H9 (cell line): ENCODE measurements at regions not wholly inside any gene's neighbourhood (a gene's known extent, or its start where the extent isn't known, plus 50 kb on each side); places are given as distances from the start of the nearest gene placed in this dataset.

Experiments used
- DNase-seq: peaks from one replicate; pipeline ENCODE4 v3.0.0-alpha.2; 2017
- H2AFZ ChIP-seq: one replicate; pipeline ENCODE4 v1.6.1; 2013; ENCODE audit warnings: mild to moderate bottlenecking, low read length, control low read depth, moderate library complexity
- H2AK5ac ChIP-seq: 2 replicates; pipeline ENCODE4 v1.6.1; 2013; ENCODE audit warnings: low read length, control low read depth, mixed read lengths; ENCODE audit not compliant: insufficient read length
- H2BK120ac ChIP-seq: one replicate; pipeline ENCODE4 v1.6.1; 2013; ENCODE audit warnings: low read depth, mild to moderate bottlenecking, low read length, control low read depth, inconsistent platforms; ENCODE audit not compliant: poor library complexity, severe bottlenecking
- H2BK12ac ChIP-seq: 2 replicates; pipeline ENCODE4 v1.6.1; 2013; ENCODE audit warnings: low read length, control low read depth, mixed read lengths, low read depth; ENCODE audit not compliant: insufficient read length
- H2BK15ac ChIP-seq: 2 replicates; pipeline ENCODE4 v1.6.1; 2013; ENCODE audit warnings: low read depth, low read length, control low read depth
- H2BK20ac ChIP-seq: one replicate; pipeline ENCODE4 v1.6.1; 2013; ENCODE audit warnings: low read depth, mild to moderate bottlenecking, low read length, control low read depth, inconsistent platforms; ENCODE audit not compliant: poor library complexity, severe bottlenecking
- H2BK5ac ChIP-seq: 2 replicates; pipeline ENCODE4 v1.6.1; 2013; ENCODE audit warnings: low read length, control low read depth, mixed read lengths; ENCODE audit not compliant: insufficient read length
- H3K14ac ChIP-seq: 2 replicates; pipeline ENCODE4 v1.6.1; 2013; ENCODE audit warnings: low read length, control low read depth; ENCODE audit not compliant: insufficient read depth
- H3K18ac ChIP-seq: 2 replicates; pipeline ENCODE4 v1.6.1; 2013; ENCODE audit warnings: low read depth, mild to moderate bottlenecking, mixed read lengths, low read length, control low read depth; ENCODE audit not compliant: insufficient read length
- H3K23ac ChIP-seq: 2 replicates; pipeline ENCODE4 v1.6.1; 2013; ENCODE audit warnings: low read length, control low read depth, mixed read lengths, low read depth; ENCODE audit not compliant: insufficient read length
- H3K23me2 ChIP-seq: 2 replicates; pipeline ENCODE4 v1.6.1; 2013; ENCODE audit warnings: low read depth, mild to moderate bottlenecking, mixed read lengths, low read length, control low read depth; ENCODE audit not compliant: insufficient read length, poor library complexity, severe bottlenecking
- H3K27ac ChIP-seq: 2 replicates; pipeline ENCODE4 v1.5.1; 2013; ENCODE audit warnings: low read length, control low read depth, mixed read lengths, low read depth; ENCODE audit not compliant: insufficient read length
- H3K27me3 ChIP-seq: 2 replicates; pipeline ENCODE4 v1.6.1; 2013; ENCODE audit warnings: low read length, control low read depth, inconsistent platforms; ENCODE audit not compliant: insufficient read depth
- H3K4ac ChIP-seq: 2 replicates; pipeline ENCODE4 v1.6.1; 2013; ENCODE audit warnings: low read depth, mild to moderate bottlenecking, control low read depth, inconsistent platforms, low read length, moderate library complexity
- H3K4me1 ChIP-seq: 2 replicates; pipeline ENCODE4 v1.6.1; 2013; ENCODE audit warnings: low read length, control low read depth, inconsistent platforms; ENCODE audit not compliant: insufficient read depth
- H3K4me2 ChIP-seq: 2 replicates; pipeline ENCODE4 v1.6.1; 2013; ENCODE audit warnings: low read length, control low read depth, mixed read lengths; ENCODE audit not compliant: insufficient read length, insufficient read depth
- H3K56ac ChIP-seq: 2 replicates; pipeline ENCODE4 v1.6.1; 2013; ENCODE audit warnings: low read depth, mild to moderate bottlenecking, mixed read lengths, low read length, control low read depth; ENCODE audit not compliant: insufficient read length
- H3K79me1 ChIP-seq: 2 replicates; pipeline ENCODE4 v1.6.1; 2013; ENCODE audit warnings: low read depth, mild to moderate bottlenecking, moderate library complexity, low read length, control low read depth, inconsistent platforms; ENCODE audit not compliant: insufficient read depth, poor library complexity, severe bottlenecking
- H3K79me2 ChIP-seq: 2 replicates; pipeline ENCODE4 v1.6.1; 2013; ENCODE audit warnings: low read length, control low read depth, inconsistent platforms; ENCODE audit not compliant: insufficient read depth
- H3K9ac ChIP-seq: 2 replicates; pipeline ENCODE4 v1.6.1; 2013; ENCODE audit warnings: low read length, control low read depth, mixed read lengths; ENCODE audit not compliant: insufficient read length; ENCODE audit errors: extremely low read depth
- H3K9me3 ChIP-seq: one replicate; pipeline ENCODE4 v1.6.1; 2013; ENCODE audit warnings: low read depth, low read length, inconsistent platforms; ENCODE audit not compliant: control insufficient read depth
- H3T11ph ChIP-seq: one replicate; pipeline ENCODE4 v1.6.1; 2013; ENCODE audit warnings: mild to moderate bottlenecking, low read length, control low read depth, inconsistent platforms
- H4K20me1 ChIP-seq: one replicate; pipeline ENCODE4 v1.6.1; 2013; ENCODE audit not compliant: control insufficient read depth, insufficient read length, insufficient read depth
- H4K5ac ChIP-seq: 2 replicates; pipeline ENCODE4 v1.6.1; 2013; ENCODE audit warnings: low read depth, mild to moderate bottlenecking, mixed read lengths, low read length, control low read depth; ENCODE audit not compliant: insufficient read length
- H4K8ac ChIP-seq: replicated peaks from 2 replicates; pipeline ENCODE4 v1.6.1; 2013; ENCODE audit warnings: low read length, control low read depth, mixed read lengths, low read depth; ENCODE audit not compliant: insufficient read length
- H4K91ac ChIP-seq: 2 replicates; pipeline ENCODE4 v1.6.1; 2013; ENCODE audit warnings: low read depth, mild to moderate bottlenecking, moderate library complexity, mixed read lengths, low read length, control low read depth; ENCODE audit not compliant: insufficient read length
- H3K27ac Mint-ChIP-seq, 3 experiments: 2 replicates in 2 of 3; 3 replicates in 1 of 3; pipeline ENCODE4 v1.8.0; 2020 to 2021; ENCODE audit warnings: mixed read lengths in 3 of 3, mild to moderate bottlenecking in 1 of 3, moderate library complexity in 1 of 3
- H3K27me3 Mint-ChIP-seq: 2 replicates; pipeline ENCODE4 v1.8.0; 2021; ENCODE audit warnings: low read depth, mild to moderate bottlenecking, moderate library complexity, mixed read lengths
- H3K36me3 Mint-ChIP-seq, 3 experiments: 2 replicates in 2 of 3; 3 replicates in 1 of 3; pipeline ENCODE4 v1.8.0; 2020 to 2021; ENCODE audit warnings: low read depth in 3 of 3, mixed read lengths in 3 of 3; ENCODE audit not compliant: insufficient read depth in 1 of 3
- H3K4me1 Mint-ChIP-seq, 2 experiments: 2 replicates each; pipeline ENCODE4 v1.8.0; 2020; ENCODE audit warnings: mixed read lengths in 2 of 2
- H3K4me3 Mint-ChIP-seq, 2 experiments: 2 replicates in 1 of 2; 3 replicates in 1 of 2; pipeline ENCODE4 v1.8.0; 2020 to 2021; ENCODE audit warnings: mild to moderate bottlenecking in 2 of 2, mixed read lengths in 2 of 2, moderate library complexity in 1 of 2
- H3K9me3 Mint-ChIP-seq, 2 experiments: 2 replicates in 1 of 2; 3 replicates in 1 of 2; pipeline ENCODE4 v1.8.0; 2020; ENCODE audit warnings: mild to moderate bottlenecking in 2 of 2, mixed read lengths in 2 of 2, moderate library complexity in 1 of 2
- CTCF ChIP-seq: fragments of 200-600 bp; sonication (generic); conservative IDR thresholded peaks from 3 replicates; pipeline ENCODE4 v1.8.0; 2021; ENCODE audit warnings: antibody characterized with exemption, mild to moderate bottlenecking
- WGBS: extraction: QIAGEN DNeasy Blood & Tissue Kit; methylation state at CpG from one replicate; pipeline ENCODE4 v1.1.7; 2013; ENCODE audit warnings: missing lambda C conversion rate, low lambda C conversion rate, mixed read lengths; ENCODE audit not compliant: insufficient read length; ENCODE audit errors: extremely low coverage; 5-methylcytosine and 5-hydroxymethylcytosine counted together

- DNase-seq: no peak
- Histone ChIP-seq H2BK5ac (no peak overlapping the region), H3K9ac (no peak overlapping the region), H2BK15ac (no peak overlapping the region), H2BK120ac (no peak overlapping the region), H3K14ac (no peak overlapping the region), H2AK5ac (no peak overlapping the region), H3K9me3 (no peaks in the 10 kb centered on the region), H2AFZ (no peak overlapping the region), H3K27me3 (no peaks in the 10 kb centered on the region), H4K8ac (no peak overlapping the region), H3K18ac (no peak overlapping the region), H3K4me2 (no peak overlapping the region), H3K27ac (no peak overlapping the region), H3K4ac (no peak overlapping the region), H3K56ac (no peak overlapping the region), H4K91ac (no peak overlapping the region), H3K79me1 (no peaks in the 10 kb centered on the region), H3K79me2 (no peaks in the 10 kb centered on the region), H3K23me2 (no peaks in the 10 kb centered on the region), H2BK12ac (no peak overlapping the region), H3T11ph (no peak overlapping the region), H4K5ac (no peak overlapping the region), H2BK20ac (no peak overlapping the region), H3K4me1 (no peaks in the 10 kb centered on the region), H3K23ac (no peak overlapping the region), H4K20me1 (no peaks in the 10 kb centered on the region)
- Mint-ChIP-seq H3K9me3 (no peaks in the 10 kb centered on the region), H3K4me1 (no peaks in the 10 kb centered on the region), H3K27ac (no peak overlapping the region), H3K27me3 (no peaks in the 10 kb centered on the region), H3K4me3 (no peak overlapping the region), H3K36me3 (no peaks in the 10 kb centered on the region)
- WGBS: no CpG with 5 or more reads among the region's 3 CpGs
- TF ChIP-seq CTCF: no peak
Measured at GRCh38 chr1:87568911-87569310, 240.2 kb downstream of the LMO4 start.
